Endometrium (tissue), 2 donors: ENCODE measurements at regions not wholly inside any gene's neighbourhood (a gene's known extent, or its start where the extent isn't known, plus 50 kb on each side); places are given as distances from the start of the nearest gene placed in this dataset.

Source experiments
- FAIRE-seq: peaks from 2 replicates; lab custom pipeline; 2012; peaks lifted over from hg19 to GRCh38; lab: Jason Lieb, UNC
- donor health status: control.
- donor health status: control.

DNA sequence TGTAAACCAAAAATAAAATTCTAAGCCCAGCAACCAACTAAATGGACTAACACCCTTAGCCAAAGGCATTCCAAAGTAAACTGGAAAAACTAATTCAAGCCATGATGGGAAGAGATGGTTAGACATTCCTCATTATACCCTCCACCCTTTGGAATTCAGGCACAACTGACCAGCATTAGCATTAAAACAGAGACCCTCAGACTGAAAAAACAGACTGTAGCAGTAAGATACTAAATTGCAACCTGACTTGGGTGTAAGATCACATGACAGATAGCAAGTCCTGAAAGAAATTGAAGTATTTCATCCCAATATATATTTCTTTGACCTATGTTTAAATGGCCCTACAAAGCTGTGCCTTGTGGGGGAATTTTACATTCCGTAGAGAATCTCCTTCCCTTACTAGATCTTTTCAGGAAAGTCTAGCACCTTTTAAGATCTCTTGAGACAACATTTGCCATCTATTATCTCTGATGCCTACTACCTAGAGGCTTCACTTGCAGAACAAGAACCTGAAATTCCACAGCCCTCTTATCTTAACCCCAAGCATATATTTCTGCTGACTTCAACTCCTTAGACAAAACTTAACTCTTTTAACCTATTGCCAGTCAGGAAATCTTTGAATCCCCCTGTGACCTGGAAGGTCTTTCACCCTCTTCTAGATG lies 750.2 kb upstream of the IGFBP3 start:
- FAIRE-seq = no peak

DNA sequence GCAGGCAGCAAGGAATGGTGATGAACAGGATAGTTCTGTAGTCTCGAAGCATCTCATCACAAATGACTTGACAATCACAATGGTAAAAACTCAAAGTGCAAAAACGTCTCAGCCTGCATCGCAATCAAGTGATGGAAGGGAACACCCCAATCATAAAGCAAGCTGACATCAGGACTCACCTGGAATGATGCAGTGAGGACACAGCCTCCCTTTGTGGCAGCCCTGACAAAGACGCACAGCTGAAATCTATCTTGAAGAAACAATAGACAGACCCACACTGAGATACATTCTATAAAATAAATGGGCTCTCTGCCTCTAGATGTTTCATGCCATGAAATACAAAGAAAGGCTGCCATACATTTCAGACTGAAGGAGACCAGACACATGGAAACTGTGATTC lies 748.0 kb upstream of the IGFBP3 start:
- no peak for FAIRE-seq

DNA sequence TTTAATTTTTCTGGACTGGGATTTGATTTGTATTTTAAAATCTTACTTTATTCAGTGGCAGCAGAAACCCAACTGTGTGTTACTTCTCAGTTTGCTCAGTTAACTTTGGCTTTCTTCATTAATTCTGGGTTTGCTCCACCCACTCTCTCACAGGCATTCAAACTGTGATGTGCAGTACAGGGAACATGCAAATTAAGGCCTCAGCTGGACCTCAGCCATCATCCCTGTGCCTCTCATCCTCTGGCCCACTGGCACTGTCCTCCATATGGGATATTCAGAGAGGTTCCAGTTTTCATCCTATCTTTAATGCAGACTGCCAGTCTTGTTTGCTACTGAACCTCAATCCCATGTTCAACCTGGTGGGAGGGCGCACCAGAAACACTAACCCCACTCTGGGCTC lies 743.4 kb upstream of the IGFBP3 start:
- no peak for FAIRE-seq

DNA sequence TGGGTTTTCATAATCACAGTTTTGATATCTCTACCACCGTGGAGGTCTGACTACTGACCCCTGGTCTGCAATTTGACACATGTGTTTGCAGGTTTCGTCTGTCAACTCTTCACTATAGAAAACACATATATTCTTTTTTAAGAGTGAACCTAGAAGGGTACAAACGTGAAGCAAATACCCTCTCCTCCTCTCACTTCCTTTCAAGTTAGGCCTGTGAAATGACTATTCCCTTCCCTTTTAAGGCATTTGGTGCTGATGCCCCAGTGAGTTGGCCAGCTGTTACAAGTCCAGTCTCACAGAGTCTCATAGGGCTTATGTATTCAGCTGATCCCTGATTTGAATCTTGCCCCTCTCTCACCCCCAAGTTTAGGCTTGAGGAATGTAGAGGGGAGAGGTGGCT lies 742.0 kb upstream of the IGFBP3 start:
- no peak for FAIRE-seq

DNA sequence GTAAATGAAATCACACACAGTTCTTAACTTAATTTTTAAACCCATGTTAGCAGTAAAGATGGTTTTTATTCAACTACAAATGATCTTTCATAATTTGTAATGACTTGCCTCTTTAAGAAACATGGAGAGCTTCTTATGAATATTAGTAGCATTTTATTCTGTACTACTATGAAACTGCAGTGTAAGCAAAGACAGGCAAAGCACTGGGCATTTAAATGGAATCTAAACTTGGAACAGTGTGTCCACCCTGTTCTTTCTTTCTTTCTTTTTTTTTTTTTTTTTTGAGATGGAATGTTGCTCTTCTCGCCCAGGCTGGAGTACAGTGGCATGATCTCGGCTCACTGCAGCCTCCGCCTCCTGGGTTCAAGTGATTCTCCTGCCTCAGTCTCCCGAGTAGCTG lies 740.4 kb upstream of the IGFBP3 start:
- FAIRE-seq = no peak

DNA sequence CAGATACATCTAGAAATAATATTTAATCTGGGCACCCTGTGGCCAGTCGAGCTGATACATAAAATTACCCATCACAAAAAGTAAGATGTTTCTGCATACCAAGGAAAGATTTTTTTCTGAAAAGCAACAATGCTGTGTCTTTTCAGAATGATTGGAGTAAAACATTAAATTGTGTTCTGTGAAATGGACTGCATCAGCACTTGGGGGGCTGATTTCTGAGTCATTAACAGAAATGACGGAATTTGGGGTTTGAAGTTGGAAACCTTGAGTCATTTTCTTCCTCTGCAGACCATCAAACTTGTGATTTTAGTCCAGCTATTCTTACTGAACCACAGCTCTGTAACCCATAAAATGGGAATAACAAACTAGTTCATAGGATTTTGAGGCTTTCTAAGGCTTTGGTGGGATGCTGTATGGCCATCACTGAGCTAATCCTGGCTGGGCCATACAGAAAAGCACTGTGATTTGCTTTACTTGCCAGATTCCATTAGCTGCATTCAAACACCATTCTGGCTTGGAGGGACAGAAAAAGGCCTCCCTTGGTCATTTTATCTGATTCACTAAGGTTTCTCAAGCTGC lies 739.4 kb upstream of the IGFBP3 start:
- no peak for FAIRE-seq

DNA sequence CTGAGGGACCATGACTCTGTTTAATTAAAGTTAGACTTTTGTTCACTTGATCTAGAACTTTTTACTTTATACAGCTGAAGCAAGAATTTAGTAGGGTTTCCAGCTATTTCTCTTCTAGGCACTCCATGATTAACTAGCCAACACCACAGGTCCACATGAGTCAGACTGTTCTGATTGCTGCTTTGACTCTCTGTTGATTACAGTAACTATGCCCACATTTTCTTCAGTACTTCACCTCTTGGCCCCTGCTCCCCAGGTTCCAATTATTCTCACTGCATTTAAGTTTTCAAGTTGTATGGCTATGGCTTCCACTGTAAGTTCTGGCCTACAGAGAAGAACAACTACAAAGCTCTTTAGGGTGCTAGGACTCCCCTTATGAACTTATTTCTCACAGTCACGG lies 737.2 kb upstream of the IGFBP3 start:
- no peak for FAIRE-seq

DNA sequence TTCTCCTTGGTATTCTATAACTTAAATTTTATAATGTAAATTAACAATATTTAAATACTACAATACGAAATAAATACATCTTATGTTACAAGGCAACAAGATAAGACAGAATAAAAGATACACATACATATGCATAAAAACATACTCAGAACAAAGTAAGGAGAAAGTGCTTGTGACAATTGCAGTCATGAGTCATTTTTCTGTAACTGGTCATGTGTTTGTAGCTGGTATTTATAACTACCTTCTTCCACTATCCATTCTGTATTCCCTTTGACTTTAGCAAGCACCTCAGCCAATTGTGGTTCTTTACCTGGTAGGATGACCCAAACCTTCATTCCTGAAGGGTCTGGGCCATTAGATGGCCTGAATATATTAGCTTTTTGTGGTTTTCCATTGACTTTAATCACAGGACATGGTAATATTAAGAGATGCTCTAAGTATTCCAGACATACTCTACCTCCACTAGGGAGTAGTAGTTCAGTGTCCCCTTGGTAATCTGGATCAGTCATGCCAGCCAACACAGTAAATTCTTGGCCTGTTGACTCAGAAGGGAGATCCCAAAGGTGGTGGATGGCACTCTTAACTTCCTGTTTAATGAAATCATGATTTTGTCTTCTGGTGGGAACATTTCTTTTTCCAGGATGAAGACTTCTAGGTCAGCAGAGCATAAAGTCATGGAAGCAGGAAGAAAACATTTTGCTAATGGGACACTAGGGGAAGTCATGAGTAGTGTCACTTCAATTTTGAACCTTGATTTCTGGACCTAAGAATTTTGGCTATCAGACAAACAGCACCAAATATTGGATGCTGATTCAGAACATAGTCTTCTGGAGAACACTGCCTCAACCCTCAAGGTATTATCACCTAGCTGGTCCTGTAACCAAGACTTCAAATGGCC lies 733.7 kb upstream of the IGFBP3 start:
- FAIRE-seq = no peak

DNA sequence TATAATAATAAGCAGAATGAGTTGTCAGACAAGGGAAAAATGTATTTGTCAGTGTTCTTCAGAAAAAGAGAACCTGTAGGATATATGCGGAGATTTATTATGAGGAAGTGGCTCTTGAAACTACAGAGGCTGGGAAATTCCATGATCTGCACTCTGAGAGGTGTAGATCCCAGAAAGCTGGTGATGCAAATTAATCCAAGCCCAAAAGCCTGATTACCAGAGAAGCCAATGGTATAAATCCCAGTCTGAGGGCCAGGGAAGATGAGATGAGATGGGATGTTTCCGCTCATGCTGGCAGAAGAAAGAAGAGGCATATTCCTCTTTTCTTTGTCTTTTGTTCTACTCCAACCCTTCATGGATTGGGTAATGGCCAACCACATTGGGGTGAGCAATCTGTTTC lies 732.8 kb upstream of the IGFBP3 start:
- FAIRE-seq = no peak

DNA sequence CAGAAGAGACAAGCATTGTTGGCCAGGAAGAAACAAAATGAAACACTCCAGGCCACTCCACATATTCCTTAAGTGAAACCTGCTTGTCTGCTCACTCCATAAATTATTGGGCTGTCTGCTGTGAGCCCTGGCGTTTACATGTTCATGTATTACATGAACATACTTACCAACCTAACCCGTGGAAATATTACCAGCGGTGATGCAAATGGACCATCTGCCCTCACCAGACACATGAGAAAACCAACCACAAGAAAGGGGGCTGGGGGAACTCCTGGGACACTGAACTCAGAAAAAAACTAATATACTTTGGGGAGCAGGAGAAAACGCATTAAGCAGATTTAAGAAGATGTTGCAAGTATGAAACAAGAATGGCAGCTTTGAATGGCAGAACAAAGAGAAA lies 731.2 kb upstream of the IGFBP3 start:
- FAIRE-seq = no peak

DNA sequence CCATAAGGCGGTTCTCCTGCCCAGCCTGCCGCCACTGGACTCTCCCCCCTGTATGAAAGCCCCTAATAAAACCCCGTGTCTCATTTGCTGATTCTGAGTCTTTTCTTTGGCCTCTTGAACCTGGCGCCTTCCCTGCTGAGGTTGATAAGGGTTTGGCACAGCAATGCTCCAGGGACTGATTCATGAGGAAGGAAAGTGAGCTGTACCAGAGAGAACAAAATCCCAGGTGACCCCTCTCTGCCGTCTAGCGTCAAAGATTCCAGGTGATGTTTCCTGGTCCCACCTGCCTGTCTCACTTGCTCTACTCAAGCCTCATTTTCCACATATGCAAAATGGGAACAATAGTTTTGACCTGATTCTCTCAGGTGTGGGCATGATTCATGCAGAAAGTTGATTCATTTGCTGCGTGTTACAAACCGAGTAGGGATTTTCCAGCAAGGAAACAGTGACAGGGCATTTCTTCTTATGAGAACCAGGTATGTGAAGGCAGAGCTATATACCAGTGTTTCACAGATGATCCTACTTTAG lies 730.6 kb upstream of the IGFBP3 start:
- no peak for FAIRE-seq

DNA sequence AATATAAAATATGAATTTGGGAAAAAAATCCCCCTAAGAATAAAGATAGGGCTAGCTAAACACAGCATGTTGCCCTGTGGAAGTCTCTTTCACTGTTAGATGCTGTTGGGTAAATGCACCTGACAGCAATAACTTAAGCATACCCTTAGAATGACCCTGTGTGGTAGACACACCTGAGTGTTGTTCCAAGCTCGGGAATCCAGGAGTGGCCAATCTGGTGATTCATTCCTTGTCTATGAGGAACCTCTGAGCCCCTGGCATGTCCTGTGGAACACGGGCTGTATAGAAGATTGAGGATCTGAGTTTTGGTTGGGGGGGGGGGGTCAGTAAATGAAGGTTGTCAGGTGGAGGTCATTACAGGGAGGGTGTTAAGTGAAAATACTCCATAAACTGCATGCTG lies 730.0 kb upstream of the IGFBP3 start:
- FAIRE-seq = no peak

DNA sequence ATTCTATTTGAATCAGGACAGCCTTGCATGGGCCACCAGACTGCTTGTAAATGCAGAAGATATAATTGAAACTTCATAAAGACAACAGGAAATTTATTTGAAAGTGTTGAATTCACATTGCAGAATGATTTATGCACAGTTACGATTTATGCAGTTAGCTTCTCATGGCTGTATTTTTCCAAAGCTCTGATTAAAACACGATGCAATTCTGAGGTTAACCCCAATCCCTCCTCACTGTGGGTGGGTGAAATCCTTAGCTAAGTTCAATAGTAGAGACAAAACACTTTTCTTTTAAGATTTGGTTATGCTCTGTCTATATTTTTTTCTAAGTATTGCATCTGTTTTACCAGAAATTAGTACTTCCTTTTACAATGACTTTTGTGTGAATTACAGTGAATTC lies 728.8 kb upstream of the IGFBP3 start:
- no peak for FAIRE-seq

DNA sequence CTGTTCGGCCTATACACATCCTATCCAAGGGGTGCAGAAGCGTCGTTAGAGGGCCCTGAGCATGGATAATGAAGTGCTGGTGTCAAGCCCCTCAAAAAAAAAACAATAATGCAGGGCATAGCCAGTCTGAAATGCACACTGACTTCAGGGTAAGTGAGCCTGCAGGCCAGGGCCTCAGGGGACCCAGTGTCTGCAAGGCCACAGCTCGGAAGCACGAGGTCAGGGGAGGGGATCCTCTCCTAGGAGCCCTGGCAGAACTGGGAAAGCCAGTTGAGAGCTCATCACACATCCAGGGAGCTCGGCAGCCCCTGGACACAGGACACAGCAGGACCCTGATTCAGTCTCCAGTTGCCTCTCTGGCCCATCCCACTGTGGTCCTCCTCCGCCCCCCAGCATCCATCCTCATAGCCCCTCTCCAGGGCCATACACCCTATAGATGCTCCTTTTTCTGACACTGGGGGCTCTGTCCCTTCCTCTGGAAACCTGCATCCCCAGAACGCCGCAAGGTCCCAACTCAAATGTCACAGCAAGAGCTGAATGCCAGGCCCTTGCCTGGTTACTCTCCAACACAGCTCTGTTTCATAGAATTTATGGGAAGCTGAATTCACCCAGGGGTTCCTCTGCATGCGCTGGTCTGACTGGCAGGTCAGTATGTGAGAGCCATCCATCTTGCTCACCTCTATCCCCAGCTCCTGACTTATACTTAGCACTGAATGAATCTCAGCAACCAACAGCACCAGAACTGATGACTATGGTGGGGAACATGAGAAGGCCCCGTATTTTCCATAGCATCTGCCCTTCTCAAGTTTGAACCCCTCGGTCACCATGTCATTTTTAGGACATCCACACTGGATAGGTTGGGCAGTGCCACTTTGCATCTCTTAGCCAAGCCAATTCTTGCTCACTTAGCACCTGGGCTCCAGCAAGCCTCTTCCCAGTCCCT lies 717.0 kb upstream of the IGFBP3 start:
- no peak for FAIRE-seq

DNA sequence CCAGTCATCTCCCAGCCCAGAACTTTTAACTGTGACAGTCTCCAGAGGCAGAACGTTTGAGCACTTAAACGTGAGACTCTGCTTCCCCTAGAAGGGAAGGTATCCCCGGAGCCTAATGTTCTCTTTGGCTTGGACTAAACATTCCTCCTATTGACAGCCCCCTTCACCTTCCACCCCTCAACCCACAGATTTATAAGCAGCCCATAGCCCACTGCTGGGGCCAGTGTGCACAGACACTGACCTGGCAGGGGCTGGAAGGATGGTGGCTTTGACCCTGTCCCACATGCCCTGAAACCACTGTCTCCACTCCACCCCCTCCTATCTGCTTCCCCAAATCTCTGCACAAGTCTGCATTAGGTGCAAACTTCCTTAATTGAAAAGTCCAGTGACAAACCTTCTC lies 715.0 kb upstream of the IGFBP3 start:
- FAIRE-seq = no peak

DNA sequence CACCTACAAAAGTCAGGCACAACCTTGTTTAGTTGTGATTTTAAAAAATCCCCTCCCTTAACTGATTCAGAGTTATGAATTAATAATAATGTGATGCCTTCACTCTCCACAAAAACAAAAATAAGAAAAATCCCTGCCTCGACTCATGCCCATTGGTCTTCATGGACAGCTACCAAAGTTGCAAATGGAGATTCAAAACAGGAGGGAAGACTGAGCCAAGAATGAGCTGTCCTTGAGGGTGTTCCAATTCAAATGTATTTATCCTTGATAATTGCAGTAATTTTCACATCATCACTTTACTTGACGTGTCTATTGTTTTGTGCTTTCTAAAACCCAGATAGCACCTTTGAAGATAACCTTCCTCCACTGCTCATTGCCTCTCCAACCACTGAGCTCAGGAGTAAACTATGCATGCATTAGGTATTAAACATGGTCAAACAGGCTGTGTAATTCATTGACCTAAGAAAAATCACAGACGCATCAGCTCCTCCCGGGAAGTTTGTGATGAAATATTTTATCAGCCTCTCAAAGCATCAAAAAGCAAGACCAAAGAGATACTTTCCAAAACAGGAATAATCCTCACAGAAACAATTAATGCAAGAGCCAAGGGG lies 712.7 kb upstream of the IGFBP3 start:
- no peak for FAIRE-seq

DNA sequence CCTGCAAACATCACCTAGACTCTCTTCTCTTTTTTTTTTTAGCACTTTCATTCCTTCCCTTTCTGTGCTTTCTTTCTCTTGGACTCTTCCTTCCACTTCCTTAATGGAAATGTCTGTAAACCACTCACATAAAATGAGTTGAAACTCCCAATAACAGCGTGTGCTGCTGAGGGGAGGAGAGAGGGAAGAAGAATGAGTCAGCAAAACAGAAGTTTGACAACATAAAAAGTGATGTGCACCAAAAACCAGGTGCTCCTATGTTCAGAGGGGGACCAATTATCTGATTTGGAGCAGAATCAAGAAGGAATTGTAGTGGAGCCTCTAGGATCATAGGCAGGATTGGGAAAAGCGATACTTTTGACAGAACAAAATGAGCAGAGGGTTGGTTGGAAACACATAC lies 712.1 kb upstream of the IGFBP3 start:
- FAIRE-seq = no peak

DNA sequence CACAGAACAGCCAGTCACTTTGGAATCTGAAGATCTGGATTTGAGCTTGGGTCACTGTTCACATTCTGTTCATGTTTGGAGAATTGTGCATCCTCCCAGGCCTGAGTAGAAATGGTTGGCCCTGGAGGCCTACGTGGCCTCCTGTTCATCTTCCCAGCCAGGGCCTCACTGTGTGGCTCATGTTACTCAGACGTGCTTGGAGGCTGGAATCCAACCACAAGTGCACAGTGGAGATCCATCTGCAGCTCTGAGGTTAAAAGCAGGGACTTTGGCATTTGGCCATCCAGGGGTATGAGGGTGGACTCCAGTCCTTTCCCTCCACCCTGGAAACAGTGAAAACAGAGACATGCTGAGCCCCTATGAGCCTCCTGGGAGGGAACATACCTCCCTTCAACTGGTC lies 709.0 kb upstream of the IGFBP3 start:
- FAIRE-seq = no peak

DNA sequence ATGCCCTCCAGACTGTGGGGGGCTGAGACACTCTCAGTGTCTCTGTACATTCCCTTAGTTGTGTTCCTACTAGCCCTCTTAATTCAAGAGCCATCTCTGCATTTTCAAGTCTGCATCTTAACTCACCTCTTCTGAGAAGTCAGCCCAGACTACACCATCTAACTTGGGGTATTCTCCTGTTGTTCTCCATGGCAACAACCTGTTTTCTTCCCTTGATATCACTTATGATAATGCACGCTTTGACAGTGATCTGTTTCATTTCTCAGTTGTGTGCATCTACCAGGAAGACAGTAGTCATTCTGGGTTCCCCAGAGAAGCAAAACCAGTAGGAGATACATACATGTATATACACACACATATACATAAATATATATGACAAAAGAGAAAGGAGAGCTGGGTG lies 707.3 kb upstream of the IGFBP3 start:
- FAIRE-seq = no peak

DNA sequence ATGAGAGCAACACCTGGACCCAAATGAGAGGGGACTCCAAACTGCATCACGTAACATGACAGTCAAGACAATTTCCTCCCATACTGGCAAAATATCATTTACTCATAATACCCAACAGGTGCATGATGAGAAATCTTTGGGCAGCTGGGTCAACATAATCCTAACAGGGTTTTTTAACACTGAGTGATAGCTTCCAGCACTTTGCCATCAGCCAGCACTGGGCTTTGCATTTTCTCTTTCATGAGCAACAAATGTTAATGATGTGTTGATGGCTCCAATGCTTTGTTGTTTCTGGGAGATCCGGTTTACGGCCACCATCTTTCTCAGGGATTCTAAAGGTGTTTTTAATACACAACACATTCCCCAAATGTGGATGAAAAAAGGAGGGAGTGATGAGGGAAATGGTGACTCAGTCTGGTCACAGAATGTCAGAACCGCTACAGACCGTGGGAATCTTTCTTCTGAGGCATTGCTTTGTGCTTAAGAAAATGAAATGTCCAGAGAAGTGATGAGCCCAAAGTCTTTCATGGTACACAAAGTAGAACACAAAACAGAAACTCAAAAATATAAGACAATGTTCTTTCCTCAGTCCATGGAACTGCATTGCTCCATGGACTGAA lies 705.7 kb upstream of the IGFBP3 start:
- FAIRE-seq = no peak

DNA sequence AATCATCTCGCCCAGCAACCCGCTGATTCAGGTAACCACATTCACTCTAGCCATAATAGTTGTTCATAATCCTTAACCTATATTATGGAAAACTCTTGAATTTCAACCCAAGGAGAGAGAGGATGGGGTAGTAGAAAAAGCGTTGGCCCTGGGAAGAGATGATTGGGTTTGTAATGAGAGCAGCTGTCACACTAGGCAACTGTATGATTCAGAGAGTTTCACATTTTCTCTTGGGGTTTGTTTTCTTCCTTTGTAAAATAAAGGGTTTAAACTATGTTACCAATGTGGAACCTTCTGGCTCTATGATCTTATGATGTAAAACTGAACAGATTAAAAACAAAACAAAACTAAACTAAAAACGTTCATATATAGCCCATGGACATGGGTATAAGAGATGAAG lies 705.2 kb upstream of the IGFBP3 start:
- FAIRE-seq = no peak
